Gastrocnemius medialis (tissue), 4 donors: ENCODE measurements at regions not wholly inside any gene's neighbourhood (a gene's known extent, or its start where the extent isn't known, plus 50 kb on each side); places are given as distances from the start of the nearest gene placed in this dataset.

Experiments used
- ATAC-seq, 2 donors: fragments of 150-250 bp; one replicate each; pipeline ENCODE4 v1.9.1; 2016
- DNase-seq, 2 donors: peaks; one replicate each; pipeline ENCODE4 v3.0.0-alpha.2; 2019
- H3K27ac ChIP-seq, 4 donors: fragments of 200-600 bp; sonication (generic); 1 replicate in 1 of 4; 2 replicates in 3 of 4; pipeline ENCODE4 v1.5.1; 2016 to 2018; ENCODE audit warnings: mild to moderate bottlenecking in 2 of 4, moderate library complexity in 1 of 4
- H3K27me3 ChIP-seq, 3 donors: fragments of 200-600 bp; sonication (generic) in 2 of 3; 1 replicate in 1 of 3; 2 replicates in 2 of 3; pipeline versions ENCODE4 v1.5.1 to v1.6.0; 2016 to 2019; ENCODE audit warnings: mild to moderate bottlenecking in 1 of 3, moderate library complexity in 1 of 3
- H3K36me3 ChIP-seq, 2 donors: fragments of 200-600 bp; sonication (generic) in 1 of 2; one replicate each; pipeline ENCODE4 v1.5.1; 2017 to 2018
- H3K4me1 ChIP-seq, 2 donors: fragments of 200-600 bp; sonication (generic) in 1 of 2; one replicate each; pipeline ENCODE4 v1.5.1; 2016 to 2017; ENCODE audit warnings: mild to moderate bottlenecking in 2 of 2
- H3K4me3 ChIP-seq, 4 donors: fragments of 200-600 bp; sonication (generic) in 3 of 4; 1 replicate in 1 of 4; 2 replicates in 3 of 4; pipeline ENCODE4 v1.5.1; 2016 to 2019; ENCODE audit warnings: mild to moderate bottlenecking in 2 of 4
- H3K9me3 ChIP-seq, 3 donors: fragments of 200-600 bp; sonication (generic) in 2 of 3; 1 replicate in 1 of 3; 2 replicates in 2 of 3; pipeline ENCODE4 v1.5.1; 2016 to 2019
- POLR2A ChIP-seq, 2 donors: fragments of 450-650 bp; IDR thresholded peaks; one replicate each; pipeline ENCODE4 v1.6.1; 2017; ENCODE audit warnings: antibody characterized with exemption in 2 of 2, mild to moderate bottlenecking in 2 of 2, moderate library complexity in 2 of 2
- in situ Hi-C, 4 donors: fragments of 200-750 bp; cut with MboI; loops; one replicate each; pipeline versions ENCODE4 v1.15.0 to v1.8.0; 2017; ENCODE audit warnings: low sequenced_read_pairs in 4 of 4
- intact Hi-C: fragments of 100-400 bp; cut with DNase I; formaldehyde crosslinking; loops from one replicate; pipeline ENCODE4 v1.15.1; 2023; ENCODE audit warnings: low total_unique reads
- TF ChIP-seq, protein P1 (sequence below), 5 experiments: fragments of 450-650 bp in 3 of 5; fragments of 200-600 bp in 2 of 5; sonication (generic) in 2 of 5; IDR thresholded peaks in 4 of 5; conservative IDR thresholded peaks in 1 of 5; 1 replicate in 4 of 5; 2 replicates in 1 of 5; pipeline ENCODE4 v1.5.1; 2016 to 2019; ENCODE audit warnings: antibody characterized with exemption in 5 of 5, mild to moderate bottlenecking in 3 of 5, moderate library complexity in 3 of 5

DNA sequence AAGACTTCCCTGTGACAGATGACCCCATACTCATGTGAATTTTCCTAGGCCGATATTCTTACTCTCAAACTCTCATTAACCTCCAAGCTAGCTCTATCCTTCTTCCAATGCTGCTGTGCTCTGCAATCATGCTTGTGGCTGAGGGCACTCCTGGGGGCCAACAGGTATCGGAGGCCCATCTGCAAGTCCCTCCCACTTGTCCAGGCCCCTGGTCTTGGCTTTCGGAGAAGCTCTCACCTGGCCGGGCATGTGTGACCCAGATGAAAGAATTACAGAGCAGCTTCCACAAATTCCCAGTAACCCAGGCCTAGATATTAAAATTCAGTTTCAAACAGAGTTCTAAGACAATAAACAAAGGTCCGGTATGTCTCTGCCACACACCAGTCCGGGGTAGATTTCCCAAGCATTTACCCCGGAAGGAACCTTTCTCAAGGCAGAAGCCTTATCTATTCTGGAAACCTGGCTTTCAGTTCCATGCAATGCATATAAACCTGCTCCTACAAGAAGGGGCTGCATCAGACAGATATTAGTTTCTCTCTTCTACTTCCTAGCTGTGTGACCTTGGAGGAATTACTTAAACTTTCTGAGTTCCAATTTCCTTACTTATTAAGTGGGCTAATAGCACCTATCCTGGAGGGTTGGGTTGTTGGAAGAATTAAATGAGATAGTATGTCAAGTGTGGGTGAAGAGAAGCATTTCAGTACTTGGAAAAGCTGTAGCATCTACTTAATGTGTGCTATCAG, 270.8 kb downstream of the PTTG2 start:
- ATAC-seq (no peak), DNase-seq (no peak)
- peaks cover 5 to 7% of the 10 kb centered on the region in 2 donors for H3K4me1 ChIP-seq
- H3K4me3 ChIP-seq = no peak overlapping the region
- no peak overlapping the region for H3K27ac ChIP-seq
- in situ Hi-C loops (no loop called here), intact Hi-C loops (no loop called here)
- no peaks in the 10 kb centered on the region for H3K9me3 ChIP-seq
- H3K36me3 ChIP-seq = no peaks in the 10 kb centered on the region
- no peak for TF ChIP-seq POLR2A (IDR thresholded peaks at IDR 0.05)
- TF ChIP-seq, protein P1, sequence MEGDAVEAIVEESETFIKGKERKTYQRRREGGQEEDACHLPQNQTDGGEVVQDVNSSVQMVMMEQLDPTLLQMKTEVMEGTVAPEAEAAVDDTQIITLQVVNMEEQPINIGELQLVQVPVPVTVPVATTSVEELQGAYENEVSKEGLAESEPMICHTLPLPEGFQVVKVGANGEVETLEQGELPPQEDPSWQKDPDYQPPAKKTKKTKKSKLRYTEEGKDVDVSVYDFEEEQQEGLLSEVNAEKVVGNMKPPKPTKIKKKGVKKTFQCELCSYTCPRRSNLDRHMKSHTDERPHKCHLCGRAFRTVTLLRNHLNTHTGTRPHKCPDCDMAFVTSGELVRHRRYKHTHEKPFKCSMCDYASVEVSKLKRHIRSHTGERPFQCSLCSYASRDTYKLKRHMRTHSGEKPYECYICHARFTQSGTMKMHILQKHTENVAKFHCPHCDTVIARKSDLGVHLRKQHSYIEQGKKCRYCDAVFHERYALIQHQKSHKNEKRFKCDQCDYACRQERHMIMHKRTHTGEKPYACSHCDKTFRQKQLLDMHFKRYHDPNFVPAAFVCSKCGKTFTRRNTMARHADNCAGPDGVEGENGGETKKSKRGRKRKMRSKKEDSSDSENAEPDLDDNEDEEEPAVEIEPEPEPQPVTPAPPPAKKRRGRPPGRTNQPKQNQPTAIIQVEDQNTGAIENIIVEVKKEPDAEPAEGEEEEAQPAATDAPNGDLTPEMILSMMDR (IDR thresholded peaks at IDR 0.05 in 4 of 5, conservative IDR thresholded peaks at IDR 0.05 in 1 of 5) = no peak
- H3K27me3 ChIP-seq = no peaks in the 10 kb centered on the region

DNA sequence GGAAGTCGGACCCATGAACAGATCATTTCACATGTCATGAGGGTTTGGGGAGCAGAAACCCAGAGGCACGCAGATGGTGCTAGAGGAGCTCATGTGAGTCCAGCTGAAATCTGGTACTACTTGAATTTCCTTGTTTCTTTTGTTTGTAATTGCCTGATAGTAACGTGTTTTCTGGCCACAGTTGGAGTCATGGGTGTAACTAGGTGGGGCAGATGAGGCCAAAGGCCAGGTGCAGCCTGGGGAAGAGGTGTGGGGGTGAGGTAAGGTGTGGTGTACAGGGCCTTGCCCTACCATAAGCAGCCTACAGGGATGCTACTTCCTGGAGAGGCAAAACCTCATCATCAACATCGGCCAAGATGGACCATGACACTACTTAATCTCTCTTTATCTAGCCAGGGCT, 271.4 kb downstream of the PTTG2 start:
- DNase-seq = no peak
- Histone ChIP-seq H3K4me3 (no peak overlapping the region), H3K9me3 (no peaks in the 10 kb centered on the region), H3K27ac (no peak overlapping the region), H3K27me3 (no peaks in the 10 kb centered on the region), H3K4me1 (peaks cover 0 to under 1% of the 10 kb centered on the region in 2 donors), H3K36me3 (no peaks in the 10 kb centered on the region)
- in situ Hi-C loops (no loop called here), intact Hi-C loops (no loop called here)
- ATAC-seq = no peak
- TF ChIP-seq, protein P1 (IDR thresholded peaks at IDR 0.05 in 4 of 5, conservative IDR thresholded peaks at IDR 0.05 in 1 of 5) = no peak
- TF ChIP-seq POLR2A (IDR thresholded peaks at IDR 0.05) = no peak

DNA sequence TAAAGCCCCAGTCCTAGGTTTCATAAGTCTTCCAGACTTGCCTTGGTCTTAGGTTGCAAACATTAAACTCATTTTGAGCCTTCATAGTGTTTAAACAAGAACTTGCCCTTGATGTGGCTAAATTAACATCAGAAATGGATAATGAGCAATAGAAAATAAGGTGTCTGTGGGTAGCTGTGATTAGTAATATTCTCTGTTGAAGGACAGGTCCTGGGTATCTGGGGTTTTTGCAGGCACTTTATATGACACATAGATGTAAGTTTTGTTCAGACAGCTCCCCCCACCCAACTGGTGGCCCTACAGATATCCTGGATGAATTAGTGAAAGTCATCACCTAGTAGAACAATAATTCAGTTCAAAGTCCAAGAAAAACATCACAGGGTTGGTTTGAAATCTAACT, 272.5 kb downstream of the PTTG2 start:
- no peaks in the 10 kb centered on the region for H3K27me3 ChIP-seq
- DNase-seq (no peak), ATAC-seq (no peak)
- TF ChIP-seq, protein P1 (IDR thresholded peaks at IDR 0.05 in 4 of 5, conservative IDR thresholded peaks at IDR 0.05 in 1 of 5) = no peak
- TF ChIP-seq POLR2A (IDR thresholded peaks at IDR 0.05) = no peak
- H3K36me3 ChIP-seq = no peaks in the 10 kb centered on the region
- in situ Hi-C loops = no loop called here
- H3K4me3 ChIP-seq = no peak overlapping the region
- no peaks in the 10 kb centered on the region for H3K9me3 ChIP-seq
- no peak overlapping the region for H3K27ac ChIP-seq
- intact Hi-C loops = no loop called here
- no peaks in the 10 kb centered on the region for H3K4me1 ChIP-seq

DNA sequence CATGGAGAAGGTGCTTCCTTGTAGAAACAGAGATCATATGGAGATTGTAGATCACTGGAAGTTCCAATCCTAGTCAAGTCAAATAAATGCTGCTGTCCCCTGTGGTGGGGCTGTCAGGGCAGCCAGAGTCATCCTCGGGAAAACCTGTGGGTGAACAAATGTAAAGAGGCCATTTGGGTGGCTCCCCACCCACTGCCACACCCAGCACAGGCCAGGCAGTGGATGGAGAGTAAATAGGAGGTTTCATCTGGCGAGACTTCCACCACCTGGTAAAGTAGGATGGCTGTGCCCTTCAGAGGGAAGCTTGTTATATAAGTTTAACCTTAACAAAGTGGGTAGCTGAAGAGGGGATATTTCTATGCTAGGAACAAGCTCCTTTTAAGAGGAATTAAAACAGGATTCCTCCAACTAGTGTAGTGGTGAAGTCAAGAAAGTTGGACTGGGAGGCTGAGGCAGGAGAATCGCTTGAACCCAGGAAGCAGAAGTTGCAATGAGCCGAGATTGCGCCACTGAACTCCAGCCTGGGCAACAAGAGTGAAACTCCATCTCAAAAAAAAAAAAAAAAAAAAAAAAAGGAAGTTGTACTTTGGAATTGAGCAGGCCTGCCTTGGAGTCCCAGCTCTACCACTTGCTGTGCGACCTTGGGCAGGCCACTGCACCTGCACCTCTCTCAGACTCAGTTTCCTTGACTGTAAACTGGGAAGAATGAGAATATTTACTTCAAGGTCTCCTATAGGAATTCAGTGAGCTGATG, 273.7 kb downstream of the PTTG2 start:
- no peak for DNase-seq
- Histone ChIP-seq H3K27me3 (no peaks in the 10 kb centered on the region), H3K36me3 (no peaks in the 10 kb centered on the region), H3K4me3 (no peak overlapping the region), H3K4me1 (no peaks in the 10 kb centered on the region), H3K9me3 (no peaks in the 10 kb centered on the region), H3K27ac (no peak overlapping the region)
- intact Hi-C loops (no loop called here), in situ Hi-C loops (no loop called here)
- TF ChIP-seq, protein P1 (IDR thresholded peaks at IDR 0.05 in 4 of 5, conservative IDR thresholded peaks at IDR 0.05 in 1 of 5) = no peak
- no peak for TF ChIP-seq POLR2A (IDR thresholded peaks at IDR 0.05)
- no peak for ATAC-seq
